ENCODE measurements at regions not wholly inside any gene's neighbourhood (a gene's known extent, or its start where the extent isn't known, plus 50 kb on each side); places are given as distances from the start of the nearest gene placed in this dataset.

- H3K9me3 ChIP-seq (ENCODE audit: low read depth) = no peaks in the 10 kb centered on the region
- no peak overlapping the region for H3K4me3 ChIP-seq
- H3K4me2 ChIP-seq = no peak overlapping the region
- TF ChIP-seq CTCF (IDR thresholded peaks at IDR 0.05; ENCODE audit: poor library complexity) (no peak), EZH2 (IDR thresholded peaks at IDR 0.05; ENCODE audit: borderline replicate concordance) (no peak), EZH2phosphoT487 (IDR thresholded peaks at IDR 0.05; ENCODE audit: low read depth, severe bottlenecking, unreplicated experiment) (no peak)
- peak overlapping the region; percentile 62 for H3K27ac ChIP-seq
- WGBS (ENCODE audit: low lambda C conversion rate, missing lambda C conversion rate) = 38% methylated on average over 3 of the region's 3 CpGs
- no peaks in the 10 kb centered on the region for H3K79me2 ChIP-seq
- H3K4me1 ChIP-seq (ENCODE audit: insufficient read depth) = peaks cover 14% of the 10 kb centered on the region
- no peaks in the 10 kb centered on the region for H3K36me3 ChIP-seq (replicated peaks; ENCODE audit: insufficient read depth, low read depth)
- H3K9me2 ChIP-seq (replicated peaks; ENCODE audit: insufficient read depth) = no peaks in the 10 kb centered on the region
- no peaks in the 10 kb centered on the region for H3K27me3 ChIP-seq
- DNase-seq (ENCODE audit: low spot score) = peak; percentile 12
- H4K20me1 ChIP-seq (ENCODE audit: insufficient read depth, poor library complexity, severe bottlenecking) = no peaks in the 10 kb centered on the region
- no peak overlapping the region for H2AFZ ChIP-seq
Measured at GRCh38 chr6:22833191-22833590, 263.8 kb downstream of the HDGFL1 start.

GRCh38 chr6:22838345-22838744 is 269.0 kb downstream of the HDGFL1 start:
- no peak overlapping the region for H3K27ac ChIP-seq
- no peaks in the 10 kb centered on the region for H3K4me1 ChIP-seq (ENCODE audit: insufficient read depth)
- no peaks in the 10 kb centered on the region for H4K20me1 ChIP-seq (ENCODE audit: insufficient read depth, poor library complexity, severe bottlenecking)
- TF ChIP-seq EZH2phosphoT487 (IDR thresholded peaks at IDR 0.05; ENCODE audit: low read depth, severe bottlenecking, unreplicated experiment) (no peak), EZH2 (IDR thresholded peaks at IDR 0.05; ENCODE audit: borderline replicate concordance) (no peak), CTCF (IDR thresholded peaks at IDR 0.05; ENCODE audit: poor library complexity) (no peak)
- no peak overlapping the region for H2AFZ ChIP-seq
- H3K4me2 ChIP-seq = no peak overlapping the region
- no peak overlapping the region for H3K4me3 ChIP-seq
- H3K9me2 ChIP-seq (replicated peaks; ENCODE audit: insufficient read depth) = no peaks in the 10 kb centered on the region
- peaks cover 13% of the 10 kb centered on the region for H3K9me3 ChIP-seq (ENCODE audit: low read depth)
- no peaks in the 10 kb centered on the region for H3K27me3 ChIP-seq
- no peaks in the 10 kb centered on the region for H3K36me3 ChIP-seq (replicated peaks; ENCODE audit: insufficient read depth, low read depth)
- 98% methylated on average over 4 of the region's 4 CpGs for WGBS (ENCODE audit: low lambda C conversion rate, missing lambda C conversion rate)
- H3K79me2 ChIP-seq = no peaks in the 10 kb centered on the region
- no peak for DNase-seq (ENCODE audit: low spot score)

GRCh38 chr6:22845467-22845866 is 276.1 kb downstream of the HDGFL1 start:
- Histone ChIP-seq H3K4me3 (no peak overlapping the region), H3K36me3 (replicated peaks; ENCODE audit: insufficient read depth, low read depth) (no peaks in the 10 kb centered on the region), H3K4me1 (ENCODE audit: insufficient read depth) (no peaks in the 10 kb centered on the region), H3K27me3 (no peaks in the 10 kb centered on the region), H3K79me2 (no peaks in the 10 kb centered on the region), H2AFZ (no peak overlapping the region), H3K4me2 (no peak overlapping the region), H3K9me2 (replicated peaks; ENCODE audit: insufficient read depth) (no peaks in the 10 kb centered on the region), H3K27ac (no peak overlapping the region), H3K9me3 (ENCODE audit: low read depth) (peaks cover 3% of the 10 kb centered on the region), H4K20me1 (ENCODE audit: insufficient read depth, poor library complexity, severe bottlenecking) (no peaks in the 10 kb centered on the region)
- no peak for DNase-seq (ENCODE audit: low spot score)
- TF ChIP-seq EZH2phosphoT487 (IDR thresholded peaks at IDR 0.05; ENCODE audit: low read depth, severe bottlenecking, unreplicated experiment) (no peak), CTCF (IDR thresholded peaks at IDR 0.05; ENCODE audit: poor library complexity) (no peak), EZH2 (IDR thresholded peaks at IDR 0.05; ENCODE audit: borderline replicate concordance) (no peak)

- Histone ChIP-seq H3K4me3 (no peak overlapping the region), H2AFZ (no peak overlapping the region), H3K27me3 (no peaks in the 10 kb centered on the region), H3K9me3 (ENCODE audit: low read depth) (no peaks in the 10 kb centered on the region), H3K79me2 (no peaks in the 10 kb centered on the region), H3K4me2 (no peak overlapping the region), H3K27ac (no peak overlapping the region), H3K9me2 (replicated peaks; ENCODE audit: insufficient read depth) (no peaks in the 10 kb centered on the region), H3K4me1 (ENCODE audit: insufficient read depth) (no peaks in the 10 kb centered on the region), H4K20me1 (ENCODE audit: insufficient read depth, poor library complexity, severe bottlenecking) (no peaks in the 10 kb centered on the region), H3K36me3 (replicated peaks; ENCODE audit: insufficient read depth, low read depth) (no peaks in the 10 kb centered on the region)
- DNase-seq (ENCODE audit: low spot score) = no peak
- TF ChIP-seq EZH2 (IDR thresholded peaks at IDR 0.05; ENCODE audit: borderline replicate concordance) (no peak), CTCF (IDR thresholded peaks at IDR 0.05; ENCODE audit: poor library complexity) (no peak), EZH2phosphoT487 (IDR thresholded peaks at IDR 0.05; ENCODE audit: low read depth, severe bottlenecking, unreplicated experiment) (no peak)
- 69% methylated on average over 2 of the region's 2 CpGs for WGBS (ENCODE audit: low lambda C conversion rate, missing lambda C conversion rate)
Measured at GRCh38 chr6:22848121-22848520, 278.8 kb downstream of the HDGFL1 start.
